GM12878 (cell line): ENCODE measurements at regions not wholly inside any gene's neighbourhood (a gene's known extent, or its start where the extent isn't known, plus 50 kb on each side); places are given as distances from the start of the nearest gene placed in this dataset.

ENCODE experiments used
- NFYB ChIP-seq: IDR thresholded peaks from 2 replicates; pipeline ENCODE4 v1.6.1; 2011; ENCODE audit warnings: low read depth, mild to moderate bottlenecking, low read length, improper control_type of control experiment, moderate library complexity; ENCODE audit not compliant: insufficient read depth
- RAD21 ChIP-seq: IDR thresholded peaks from 2 replicates; pipeline ENCODE4 v1.6.1; 2011; ENCODE audit warnings: mild to moderate bottlenecking, low read depth, low read length, moderate library complexity; ENCODE audit not compliant: insufficient read depth
- SMC3 ChIP-seq: IDR thresholded peaks from 2 replicates; pipeline ENCODE4 v1.6.1; 2011; ENCODE audit warnings: low read length, improper control_type of control experiment, borderline replicate concordance
- YBX1 ChIP-seq: fragments of 450-650 bp; IDR thresholded peaks from 2 replicates; pipeline ENCODE4 v1.6.1; 2016; ENCODE audit warnings: antibody characterized with exemption
- YY1 ChIP-seq: IDR thresholded peaks from 2 replicates; pipeline ENCODE4 v1.6.1; 2011; ENCODE audit warnings: low read depth, mild to moderate bottlenecking, low read length
- TF ChIP-seq, protein P1 (sequence below), 3 experiments: IDR thresholded peaks in 2 of 3; conservative IDR thresholded peaks in 1 of 3; 2 replicates each; pipeline ENCODE4 v1.5.1; 2011; ENCODE audit warnings: low read depth in 3 of 3, low read length in 3 of 3, mild to moderate bottlenecking in 3 of 3, control low read depth in 2 of 3, moderate library complexity in 2 of 3, inconsistent platforms in 1 of 3, mixed read lengths in 1 of 3; ENCODE audit not compliant: control insufficient read depth in 2 of 3, insufficient read depth in 1 of 3; ENCODE audit errors: extremely low read depth in 1 of 3
- TF ChIP-seq, protein P2 (sequence below): IDR thresholded peaks from 2 replicates; pipeline ENCODE4 v1.6.1; 2012; ENCODE audit warnings: low read length, inconsistent platforms

DNA sequence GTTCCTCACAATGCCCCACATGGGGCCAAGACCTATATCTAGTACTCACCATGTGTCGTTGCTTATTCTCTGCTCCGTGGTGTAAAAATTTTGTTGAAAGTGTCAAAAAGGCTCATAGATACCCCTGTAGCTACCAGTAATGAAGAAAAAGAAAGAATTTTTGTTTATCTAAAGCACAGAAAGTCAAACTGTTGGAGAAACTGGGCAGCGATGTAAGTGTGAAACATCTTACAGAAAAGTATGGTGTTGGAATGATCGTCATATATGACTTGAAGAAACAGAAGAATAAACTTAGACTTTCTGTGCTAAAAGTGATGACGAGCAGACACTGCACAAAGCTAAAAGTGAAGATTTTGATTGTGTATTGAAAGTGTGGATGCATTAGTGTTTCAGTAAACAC is 626.6 kb upstream of the GHITM start:
- TF ChIP-seq YBX1 (no peak), NFYB (no peak), SMC3 (no peak), YY1 (no peak), RAD21 (no peak)
- TF ChIP-seq, protein P1, sequence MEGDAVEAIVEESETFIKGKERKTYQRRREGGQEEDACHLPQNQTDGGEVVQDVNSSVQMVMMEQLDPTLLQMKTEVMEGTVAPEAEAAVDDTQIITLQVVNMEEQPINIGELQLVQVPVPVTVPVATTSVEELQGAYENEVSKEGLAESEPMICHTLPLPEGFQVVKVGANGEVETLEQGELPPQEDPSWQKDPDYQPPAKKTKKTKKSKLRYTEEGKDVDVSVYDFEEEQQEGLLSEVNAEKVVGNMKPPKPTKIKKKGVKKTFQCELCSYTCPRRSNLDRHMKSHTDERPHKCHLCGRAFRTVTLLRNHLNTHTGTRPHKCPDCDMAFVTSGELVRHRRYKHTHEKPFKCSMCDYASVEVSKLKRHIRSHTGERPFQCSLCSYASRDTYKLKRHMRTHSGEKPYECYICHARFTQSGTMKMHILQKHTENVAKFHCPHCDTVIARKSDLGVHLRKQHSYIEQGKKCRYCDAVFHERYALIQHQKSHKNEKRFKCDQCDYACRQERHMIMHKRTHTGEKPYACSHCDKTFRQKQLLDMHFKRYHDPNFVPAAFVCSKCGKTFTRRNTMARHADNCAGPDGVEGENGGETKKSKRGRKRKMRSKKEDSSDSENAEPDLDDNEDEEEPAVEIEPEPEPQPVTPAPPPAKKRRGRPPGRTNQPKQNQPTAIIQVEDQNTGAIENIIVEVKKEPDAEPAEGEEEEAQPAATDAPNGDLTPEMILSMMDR (IDR thresholded peaks at IDR 0.05 in 2 of 3, conservative IDR thresholded peaks at IDR 0.05 in 1 of 3; ENCODE audit: control insufficient read depth in 2 of 3, extremely low read depth in 1 of 3, insufficient read depth in 1 of 3, low read depth in 3 of 3, low read length in 3 of 3): no peak
- TF ChIP-seq, protein P2, sequence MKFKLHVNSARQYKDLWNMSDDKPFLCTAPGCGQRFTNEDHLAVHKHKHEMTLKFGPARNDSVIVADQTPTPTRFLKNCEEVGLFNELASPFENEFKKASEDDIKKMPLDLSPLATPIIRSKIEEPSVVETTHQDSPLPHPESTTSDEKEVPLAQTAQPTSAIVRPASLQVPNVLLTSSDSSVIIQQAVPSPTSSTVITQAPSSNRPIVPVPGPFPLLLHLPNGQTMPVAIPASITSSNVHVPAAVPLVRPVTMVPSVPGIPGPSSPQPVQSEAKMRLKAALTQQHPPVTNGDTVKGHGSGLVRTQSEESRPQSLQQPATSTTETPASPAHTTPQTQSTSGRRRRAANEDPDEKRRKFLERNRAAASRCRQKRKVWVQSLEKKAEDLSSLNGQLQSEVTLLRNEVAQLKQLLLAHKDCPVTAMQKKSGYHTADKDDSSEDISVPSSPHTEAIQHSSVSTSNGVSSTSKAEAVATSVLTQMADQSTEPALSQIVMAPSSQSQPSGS: no peak
